ENCODE measurements at regions not wholly inside any gene's neighbourhood (a gene's known extent, or its start where the extent isn't known, plus 50 kb on each side); places are given as distances from the start of the nearest gene placed in this dataset.

- Histone ChIP-seq H3K4me1 (no peaks in the 10 kb centered on the region), H3K27me3 (no peaks in the 10 kb centered on the region), H3K27ac (no peak overlapping the region), H3K4me3 (no peak overlapping the region), H3K36me3 (no peaks in the 10 kb centered on the region), H3K9me3 (no peaks in the 10 kb centered on the region)
- 53% methylated on average over 3 of the region's 3 CpGs for WGBS
- TF ChIP-seq POLR2AphosphoS5 (IDR thresholded peaks at IDR 0.05), result no peak
- no peak for TF ChIP-seq CTCF (IDR thresholded peaks at IDR 0.05)
- TF ChIP-seq EP300 (IDR thresholded peaks at IDR 0.05), result no peak
- TF ChIP-seq POLR2A (IDR thresholded peaks at IDR 0.05), result no peak
- DNase-seq (ENCODE audit: low spot score in 2 of 2), result no peak
Observed at GRCh38 chr4:52231526-52231925, 180.4 kb downstream of the SPATA18 start.

- H3K36me3 ChIP-seq, result no peaks in the 10 kb centered on the region
- WGBS, result 35% methylated on average over 6 of the region's 6 CpGs
- H3K4me3 ChIP-seq, result no peak overlapping the region
- H3K27ac ChIP-seq, result no peak overlapping the region
- no peaks in the 10 kb centered on the region for H3K27me3 ChIP-seq
- TF ChIP-seq POLR2AphosphoS5 (IDR thresholded peaks at IDR 0.05) (no peak), EP300 (IDR thresholded peaks at IDR 0.05) (no peak), POLR2A (IDR thresholded peaks at IDR 0.05) (no peak), CTCF (IDR thresholded peaks at IDR 0.05) (peak in 1 of 2 donors; percentile 33)
- H3K9me3 ChIP-seq, result no peaks in the 10 kb centered on the region
- H3K4me1 ChIP-seq, result no peaks in the 10 kb centered on the region
- no peak for DNase-seq (ENCODE audit: low spot score in 2 of 2)
Observed at GRCh38 chr4:52234561-52235440, 183.7 kb downstream of the SPATA18 start.

- TF ChIP-seq POLR2A (IDR thresholded peaks at IDR 0.05) (no peak), POLR2AphosphoS5 (IDR thresholded peaks at IDR 0.05) (no peak), CTCF (IDR thresholded peaks at IDR 0.05) (no peak), EP300 (IDR thresholded peaks at IDR 0.05) (no peak)
- H3K27ac ChIP-seq, result no peak overlapping the region
- H3K36me3 ChIP-seq, result no peaks in the 10 kb centered on the region
- no peaks in the 10 kb centered on the region for H3K4me1 ChIP-seq
- no peak overlapping the region for H3K4me3 ChIP-seq
- no peaks in the 10 kb centered on the region for H3K9me3 ChIP-seq
- 65% methylated on average over 2 of the region's 2 CpGs for WGBS
- no peaks in the 10 kb centered on the region for H3K27me3 ChIP-seq
- no peak for DNase-seq (ENCODE audit: low spot score in 2 of 2)
Observed at GRCh38 chr4:52235552-52236201, 184.6 kb downstream of the SPATA18 start.

GRCh38 chr4:52241916-52242315, 190.8 kb downstream of the SPATA18 start:
- H3K27me3 ChIP-seq, result no peaks in the 10 kb centered on the region
- H3K36me3 ChIP-seq, result no peaks in the 10 kb centered on the region
- DNase-seq (ENCODE audit: low spot score in 2 of 2), result no peak
- no peak overlapping the region for H3K27ac ChIP-seq
- H3K9me3 ChIP-seq, result no peaks in the 10 kb centered on the region
- no peaks in the 10 kb centered on the region for H3K4me1 ChIP-seq
- no peak overlapping the region for H3K4me3 ChIP-seq
- TF ChIP-seq EP300 (IDR thresholded peaks at IDR 0.05) (no peak), POLR2A (IDR thresholded peaks at IDR 0.05) (no peak), CTCF (IDR thresholded peaks at IDR 0.05) (no peak), POLR2AphosphoS5 (IDR thresholded peaks at IDR 0.05) (no peak)

GRCh38 chr4:52243367-52243766, 192.3 kb downstream of the SPATA18 start:
- peaks cover 2% of the 10 kb centered on the region for H3K4me1 ChIP-seq
- no peak for DNase-seq (ENCODE audit: low spot score in 2 of 2)
- H3K36me3 ChIP-seq, result no peaks in the 10 kb centered on the region
- H3K9me3 ChIP-seq, result no peaks in the 10 kb centered on the region
- WGBS, result 87% methylated on average over 5 of the region's 5 CpGs
- no peak overlapping the region for H3K4me3 ChIP-seq
- TF ChIP-seq POLR2AphosphoS5 (IDR thresholded peaks at IDR 0.05) (no peak), CTCF (IDR thresholded peaks at IDR 0.05) (no peak), EP300 (IDR thresholded peaks at IDR 0.05) (no peak), POLR2A (IDR thresholded peaks at IDR 0.05) (no peak)
- H3K27me3 ChIP-seq, result no peaks in the 10 kb centered on the region
- no peak overlapping the region for H3K27ac ChIP-seq

All from suprapubic skin (tissue), 4 donors.